Naive thymus-derived CD4-positive, alpha-beta T cell (primary cell): ENCODE measurements at regions not wholly inside any gene's neighbourhood (a gene's known extent, or its start where the extent isn't known, plus 50 kb on each side); places are given as distances from the start of the nearest gene placed in this dataset.

Experiments used
- ATAC-seq: fragments of 150-1000 bp; cut with Tn5 transposase; 2 replicates; pipeline ENCODE4 v1.10.0; 2021; ENCODE audit warnings: mild to moderate bottlenecking, moderate library complexity
- CTCF ChIA-PET: fragments of 350-600 bp; sonication (Branson Sonifier 250); formaldehyde crosslinking; loops from one replicate; lab custom pipeline; 2021; ENCODE audit warnings: antibody characterized with exemption; lab: Charles Lee
- POLR2A ChIA-PET: fragments of 350-600 bp; sonication (Branson Sonifier 250); formaldehyde crosslinking; loops from one replicate; lab custom pipeline; 2021; ENCODE audit warnings: antibody characterized with exemption, inconsistent platforms; lab: Charles Lee
- DNase-seq, 9 donors: peaks; one replicate each; pipeline versions ENCODE4 v3.0.0 to v3.0.0-alpha.2; 2020 to 2022; ENCODE audit warnings: mixed read lengths in 1 of 9
- H3K27ac ChIP-seq: one replicate; pipeline ENCODE4 v1.7.0; 2013; ENCODE audit warnings: mild to moderate bottlenecking, low read depth, low read length, moderate library complexity
- H3K27me3 ChIP-seq, 2 donors: one replicate each; pipeline ENCODE4 v1.7.0; 2013; ENCODE audit warnings: low read length in 2 of 2, mild to moderate bottlenecking in 2 of 2, moderate library complexity in 2 of 2; ENCODE audit not compliant: control insufficient read depth in 2 of 2, insufficient read depth in 2 of 2
- H3K36me3 ChIP-seq, 3 experiments: 1 replicate in 2 of 3; 2 replicates in 1 of 3; pipeline ENCODE4 v1.7.0; 2013; ENCODE audit warnings: low read length in 3 of 3, mild to moderate bottlenecking in 3 of 3, moderate library complexity in 1 of 3; ENCODE audit not compliant: insufficient read depth in 3 of 3, control insufficient read depth in 2 of 3
- H3K4me1 ChIP-seq, 2 donors: one replicate each; pipeline ENCODE4 v1.7.0; 2013; ENCODE audit warnings: low read length in 2 of 2, mild to moderate bottlenecking in 2 of 2, moderate library complexity in 1 of 2; ENCODE audit not compliant: control insufficient read depth in 2 of 2, insufficient read depth in 2 of 2
- H3K4me3 ChIP-seq: 2 replicates; pipeline ENCODE4 v1.7.0; 2013; ENCODE audit warnings: mild to moderate bottlenecking, low read length
- H3K9me3 ChIP-seq, 3 experiments: 1 replicate in 2 of 3; 2 replicates in 1 of 3; pipeline ENCODE4 v1.7.0; 2013; ENCODE audit warnings: low read length in 3 of 3; ENCODE audit not compliant: control insufficient read depth in 2 of 3
- H3K27ac Mint-ChIP-seq, 9 donors: one replicate each; pipeline ENCODE4 v1.8.0; 2020 to 2022; ENCODE audit warnings: mixed read lengths in 9 of 9, mild to moderate bottlenecking in 8 of 9, moderate library complexity in 5 of 9, inconsistent platforms in 2 of 9
- H3K27me3 Mint-ChIP-seq, 5 donors: one replicate each; pipeline ENCODE4 v1.8.0; 2021 to 2022; ENCODE audit warnings: mixed read lengths in 5 of 5, mild to moderate bottlenecking in 1 of 5
- H3K36me3 Mint-ChIP-seq, 5 donors: one replicate each; pipeline ENCODE4 v1.8.0; 2020 to 2022; ENCODE audit warnings: mixed read lengths in 5 of 5, mild to moderate bottlenecking in 3 of 5, inconsistent platforms in 1 of 5
- H3K4me1 Mint-ChIP-seq, 7 donors: one replicate each; pipeline ENCODE4 v1.8.0; 2020 to 2022; ENCODE audit warnings: mixed read lengths in 7 of 7, mild to moderate bottlenecking in 3 of 7, inconsistent platforms in 1 of 7
- H3K4me3 Mint-ChIP-seq, 10 donors: one replicate each; pipeline ENCODE4 v1.8.0; 2020 to 2022; ENCODE audit warnings: mild to moderate bottlenecking in 10 of 10, mixed read lengths in 10 of 10, moderate library complexity in 6 of 10, inconsistent platforms in 2 of 10
- H3K9me3 Mint-ChIP-seq, 11 donors: one replicate each; pipeline ENCODE4 v1.8.0; 2020 to 2022; ENCODE audit warnings: mixed read lengths in 11 of 11, mild to moderate bottlenecking in 4 of 11, inconsistent platforms in 1 of 11, moderate library complexity in 1 of 11
- intact Hi-C, 2 donors: fragments of 100-400 bp; cut with micrococcal nuclease; formaldehyde crosslinking; loops; one replicate each; pipeline ENCODE4 v1.15.1; 2023

GRCh38 chr10:10630782-10631181 lies 386.9 kb upstream of the CELF2 start:
- H3K4me1 Mint-ChIP-seq, result no peaks in the 10 kb centered on the region
- H3K27ac ChIP-seq, result no peak overlapping the region
- ATAC-seq, result no peak

GRCh38 chr10:10642189-10642588 lies 375.5 kb upstream of the CELF2 start:
- Mint-ChIP-seq H3K27me3 (peaks cover 0 to 24% (median 20%) of the 10 kb centered on the region in 5 donors), H3K36me3 (no peaks in the 10 kb centered on the region), H3K4me3 (no peak overlapping the region), H3K9me3 (peaks cover 0 to 3% (median 0%) of the 10 kb centered on the region in 11 donors), H3K27ac (no peak overlapping the region), H3K4me1 (no peaks in the 10 kb centered on the region)
- Histone ChIP-seq H3K27me3 (no peaks in the 10 kb centered on the region), H3K36me3 (no peaks in the 10 kb centered on the region), H3K9me3 (no peaks in the 10 kb centered on the region), H3K4me3 (no peak overlapping the region), H3K27ac (no peak overlapping the region), H3K4me1 (no peaks in the 10 kb centered on the region)
- ChIA-PET CTCF (interaction anchor here (0.6 kb wide), 1 partner anchor 385 kb away, joined by 3 read pairs; no protein-coding TSS in a partner anchor), POLR2A (no interaction called here)
- DNase-seq (no peak), ATAC-seq (no peak)
- intact Hi-C loops, result no loop called here

More at GRCh38 chr10:10630782-10631181, 386.9 kb upstream of the CELF2 start:
- no peaks in the 10 kb centered on the region for H3K9me3 ChIP-seq
- no peak overlapping the region for H3K4me3 Mint-ChIP-seq
- H3K27ac Mint-ChIP-seq, result no peak overlapping the region
- no peak overlapping the region for H3K4me3 ChIP-seq
- peaks cover 0 to 1% (median 0%) of the 10 kb centered on the region in 11 donors for H3K9me3 Mint-ChIP-seq
- ChIA-PET CTCF (no interaction called here), POLR2A (no interaction called here)
- no peaks in the 10 kb centered on the region for H3K36me3 ChIP-seq
- H3K4me1 ChIP-seq, result no peaks in the 10 kb centered on the region
- no peak for DNase-seq
- no peaks in the 10 kb centered on the region for H3K27me3 ChIP-seq
- no peaks in the 10 kb centered on the region for H3K36me3 Mint-ChIP-seq
- H3K27me3 Mint-ChIP-seq, result peaks cover 0 to 29% (median 15%) of the 10 kb centered on the region in 5 donors
- intact Hi-C loops, result no loop called here

DNA sequence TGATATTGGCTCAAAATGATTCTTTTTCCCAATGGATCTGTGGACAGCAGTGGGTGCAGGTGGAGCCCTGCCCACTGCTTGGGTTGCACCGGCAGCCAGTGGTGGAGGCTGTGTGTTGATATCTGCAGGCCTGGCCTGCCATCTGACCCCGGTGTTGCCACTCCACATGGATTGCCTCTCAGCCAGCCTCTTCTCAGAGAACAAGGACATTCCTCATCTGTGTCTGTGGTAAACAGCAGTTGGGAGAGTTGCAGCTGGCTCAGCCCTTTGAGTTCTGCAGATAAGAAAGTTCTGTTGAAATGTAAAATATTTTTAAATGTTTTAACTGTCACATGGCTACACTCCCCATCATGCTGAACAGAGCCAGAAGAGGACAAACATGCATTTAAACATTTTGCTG lies 374.9 kb upstream of the CELF2 start:
- ChIA-PET POLR2A (no interaction called here), CTCF (no interaction called here)
- H3K36me3 ChIP-seq, result no peaks in the 10 kb centered on the region
- intact Hi-C loops, result no loop called here
- Mint-ChIP-seq H3K4me1 (no peaks in the 10 kb centered on the region), H3K9me3 (peaks cover 0 to 3% (median 0%) of the 10 kb centered on the region in 11 donors), H3K27me3 (peaks cover 0 to 27% (median 24%) of the 10 kb centered on the region in 5 donors), H3K4me3 (no peak overlapping the region), H3K27ac (no peak overlapping the region), H3K36me3 (no peaks in the 10 kb centered on the region)
- no peak for ATAC-seq
- no peak overlapping the region for H3K4me3 ChIP-seq
- no peaks in the 10 kb centered on the region for H3K4me1 ChIP-seq
- no peaks in the 10 kb centered on the region for H3K9me3 ChIP-seq
- no peak overlapping the region for H3K27ac ChIP-seq
- DNase-seq, result no peak
- no peaks in the 10 kb centered on the region for H3K27me3 ChIP-seq

DNA sequence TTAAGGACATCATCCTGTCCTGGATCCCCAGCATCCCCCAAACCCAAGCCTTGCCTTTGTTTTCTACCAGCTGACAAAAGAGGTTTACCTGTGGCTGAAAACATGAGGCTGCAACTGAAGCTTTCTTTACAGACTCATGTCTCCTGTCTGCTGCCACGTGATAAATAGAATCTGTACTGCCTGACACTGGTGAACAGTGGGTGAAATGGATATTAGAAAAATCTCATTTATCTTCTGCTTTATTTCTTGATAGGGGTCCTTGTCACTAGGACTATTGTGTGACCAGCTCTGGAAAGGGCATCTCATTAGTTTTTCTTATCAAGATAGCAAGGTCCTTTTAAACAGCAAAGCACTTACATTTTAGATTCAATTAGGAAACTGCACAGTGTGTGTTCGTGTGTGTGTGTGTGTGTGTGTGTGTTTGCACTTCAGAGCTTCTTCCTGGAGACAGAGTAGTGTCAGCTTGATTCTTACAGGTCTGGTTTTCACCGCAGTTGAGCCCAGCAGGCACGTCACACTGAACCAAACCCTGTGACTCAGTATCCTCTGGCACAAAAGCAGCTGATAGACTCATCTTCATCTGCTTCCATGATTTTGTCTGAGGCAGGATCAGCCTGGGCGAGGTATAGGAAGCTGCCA lies 373.5 kb upstream of the CELF2 start:
- POLR2A ChIA-PET, result no interaction called here

GRCh38 chr10:10644676-10645385 lies 372.8 kb upstream of the CELF2 start:
- ATAC-seq (no peak), DNase-seq (no peak)
- H3K9me3 Mint-ChIP-seq, result peaks cover 0 to 3% (median 0%) of the 10 kb centered on the region in 11 donors
- no peak overlapping the region for H3K27ac Mint-ChIP-seq
- Histone ChIP-seq H3K36me3 (no peaks in the 10 kb centered on the region), H3K27ac (no peak overlapping the region), H3K27me3 (no peaks in the 10 kb centered on the region), H3K4me1 (no peaks in the 10 kb centered on the region), H3K9me3 (no peaks in the 10 kb centered on the region), H3K4me3 (no peak overlapping the region)
- H3K4me3 Mint-ChIP-seq, result no peak overlapping the region
- CTCF ChIA-PET, result no interaction called here
- POLR2A ChIA-PET, result no interaction called here
- no peaks in the 10 kb centered on the region for H3K4me1 Mint-ChIP-seq
- H3K36me3 Mint-ChIP-seq, result no peaks in the 10 kb centered on the region
- intact Hi-C loops, result no loop called here
- H3K27me3 Mint-ChIP-seq, result peaks cover 0 to 39% (median 25%) of the 10 kb centered on the region in 5 donors

More for the DNA sequence above, 373.5 kb upstream of the CELF2 start:
- no peaks in the 10 kb centered on the region for H3K36me3 Mint-ChIP-seq
- H3K27ac ChIP-seq, result no peak overlapping the region
- peaks cover 0 to 39% (median 24%) of the 10 kb centered on the region in 5 donors for H3K27me3 Mint-ChIP-seq
- no peak for ATAC-seq
- no peak overlapping the region for H3K4me3 ChIP-seq
- DNase-seq, result no peak
- CTCF ChIA-PET, result no interaction called here
- no peak overlapping the region for H3K27ac Mint-ChIP-seq
- intact Hi-C loops, result no loop called here
- H3K4me1 ChIP-seq, result no peaks in the 10 kb centered on the region
- no peaks in the 10 kb centered on the region for H3K36me3 ChIP-seq
- H3K9me3 ChIP-seq, result no peaks in the 10 kb centered on the region
- H3K4me1 Mint-ChIP-seq, result no peaks in the 10 kb centered on the region
- peaks cover 0 to 3% (median 0%) of the 10 kb centered on the region in 11 donors for H3K9me3 Mint-ChIP-seq
- no peaks in the 10 kb centered on the region for H3K27me3 ChIP-seq
- no peak overlapping the region for H3K4me3 Mint-ChIP-seq

DNA sequence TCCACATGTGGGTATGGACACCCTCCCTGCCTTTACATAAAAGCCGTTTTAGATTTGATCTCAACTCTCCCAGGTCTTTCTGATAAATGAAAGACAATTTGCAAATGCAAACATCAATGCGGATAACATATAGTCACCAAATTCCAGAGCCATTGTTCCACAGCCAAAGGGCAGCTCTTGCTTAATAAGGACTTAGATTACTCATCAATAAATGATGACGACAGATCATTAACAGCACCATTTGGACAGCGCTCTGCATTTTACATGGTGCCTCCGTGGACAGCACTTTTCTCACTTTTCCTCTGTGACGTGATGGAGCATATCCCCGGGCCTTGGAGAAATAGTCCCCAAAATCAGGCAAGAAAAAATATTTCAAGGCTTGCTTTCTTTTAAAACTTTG lies 370.3 kb upstream of the CELF2 start:
- no peaks in the 10 kb centered on the region for H3K36me3 ChIP-seq
- ATAC-seq, result no peak
- H3K4me1 ChIP-seq, result no peaks in the 10 kb centered on the region
- no peaks in the 10 kb centered on the region for H3K27me3 ChIP-seq
- no peak for DNase-seq
- H3K4me3 ChIP-seq, result no peak overlapping the region
- H3K9me3 ChIP-seq, result no peaks in the 10 kb centered on the region
- Mint-ChIP-seq H3K27me3 (peaks cover 0 to 43% (median 19%) of the 10 kb centered on the region in 5 donors), H3K9me3 (peaks cover 0 to 5% (median 0%) of the 10 kb centered on the region in 11 donors), H3K27ac (no peak overlapping the region), H3K4me1 (no peaks in the 10 kb centered on the region), H3K4me3 (no peak overlapping the region), H3K36me3 (peaks cover 0 to 5% (median 0%) of the 10 kb centered on the region in 5 donors)
- CTCF ChIA-PET, result no interaction called here
- POLR2A ChIA-PET, result no interaction called here
- intact Hi-C loops, result no loop called here
- no peak overlapping the region for H3K27ac ChIP-seq
